Hepatocyte (in vitro differentiated cells): ENCODE measurements at regions not wholly inside any gene's neighbourhood (a gene's known extent, or its start where the extent isn't known, plus 50 kb on each side); places are given as distances from the start of the nearest gene placed in this dataset.
"Not testable (repeated sequence)": the region's sequence is repeated elsewhere in the genome, so short reads cannot be mapped to it uniquely, and the experiment has no call there.

Experiments
- CTCF ChIP-seq: fragments of 200-600 bp; sonication (generic); IDR thresholded peaks from 2 replicates; pipeline ENCODE4 v1.5.1; 2016; ENCODE audit warnings: antibody characterized with exemption, mild to moderate bottlenecking; ENCODE audit not compliant: poor library complexity
- EZH2 ChIP-seq: fragments of 200-600 bp; sonication (generic); IDR thresholded peaks from 2 replicates; pipeline ENCODE4 v1.6.1; 2016; ENCODE audit warnings: antibody characterized with exemption, mild to moderate bottlenecking, borderline replicate concordance
- EZH2phosphoT487 ChIP-seq: fragments of 200-600 bp; sonication (generic); IDR thresholded peaks from one replicate; pipeline ENCODE4 v1.6.1; 2018; ENCODE audit warnings: antibody characterized with exemption, mild to moderate bottlenecking, low read depth, moderate library complexity; ENCODE audit not compliant: unreplicated experiment, severe bottlenecking

DNA sequence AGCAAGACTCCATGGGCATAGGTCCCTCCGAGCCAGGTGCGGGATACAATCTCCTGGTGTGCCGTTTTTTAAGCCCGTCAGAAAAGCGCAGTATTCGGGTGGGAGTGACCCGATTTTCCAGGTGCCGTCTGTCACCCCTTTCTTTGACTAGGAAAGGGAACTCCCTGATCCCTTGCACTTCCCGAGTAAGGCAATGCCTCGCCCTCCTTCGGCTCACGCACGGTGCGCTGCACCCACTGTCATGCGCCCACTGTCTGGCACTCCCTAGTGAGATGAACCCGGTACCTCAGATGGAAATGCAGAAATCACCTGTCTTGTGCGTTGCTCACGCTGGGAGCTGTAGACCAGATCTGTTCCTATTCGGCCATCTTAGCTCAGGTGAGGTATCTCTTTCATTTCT lies 344.1 kb upstream of the ZNF32 start:
- not testable (repeated sequence) for TF ChIP-seq CTCF, EZH2, EZH2phosphoT487
